Esophagus squamous epithelium (tissue), 5 donors: ENCODE measurements at regions not wholly inside any gene's neighbourhood (a gene's known extent, or its start where the extent isn't known, plus 50 kb on each side); places are given as distances from the start of the nearest gene placed in this dataset.

Source experiments
- DNase-seq: peaks from one replicate; lab custom pipeline; 2025; lab: John Stamatoyannopoulos, UW
- H3K27ac ChIP-seq, 4 donors: fragments of 200-600 bp; sonication (generic); one replicate each; pipeline ENCODE4 v1.5.1; 2016 to 2019; ENCODE audit warnings: mild to moderate bottlenecking in 1 of 4
- H3K27me3 ChIP-seq, 4 donors: fragments of 200-600 bp; sonication (generic); 1 replicate in 3 of 4; 2 replicates in 1 of 4; pipeline versions ENCODE4 v1.5.1 to v1.6.0; 2017 to 2021; ENCODE audit warnings: antibody characterized with exemption in 1 of 4
- H3K36me3 ChIP-seq, 3 donors: fragments of 200-600 bp; sonication (generic); one replicate each; pipeline ENCODE4 v1.5.1; 2016 to 2019
- H3K4me1 ChIP-seq, 3 donors: fragments of 200-600 bp; sonication (generic); one replicate each; pipeline ENCODE4 v1.5.1; 2017 to 2019
- H3K4me3 ChIP-seq, 4 donors: fragments of 200-600 bp; sonication (generic); 1 replicate in 3 of 4; 2 replicates in 1 of 4; pipeline ENCODE4 v1.5.1; 2016 to 2019; ENCODE audit warnings: mild to moderate bottlenecking in 2 of 4, moderate library complexity in 1 of 4
- H3K9me3 ChIP-seq, 3 donors: fragments of 200-600 bp; sonication (generic); one replicate each; pipeline ENCODE4 v1.5.1; 2016 to 2019
- POLR2A ChIP-seq, 4 donors: fragments of 450-650 bp; IDR thresholded peaks; one replicate each; pipeline ENCODE4 v1.6.1; 2017; ENCODE audit warnings: antibody characterized with exemption in 4 of 4, mild to moderate bottlenecking in 4 of 4, moderate library complexity in 3 of 4
- WGBS, 2 donors: methylation state at CpG; one replicate each; pipeline ENCODE4 v1.1.5; 2018; 5-methylcytosine and 5-hydroxymethylcytosine counted together
- intact Hi-C: fragments of 100-400 bp; cut with DNase I; formaldehyde crosslinking; loops from one replicate; pipeline ENCODE4 v1.15.0; 2022
- TF ChIP-seq, protein P1 (sequence below), 6 experiments: fragments of 450-650 bp in 4 of 6; fragments of 200-600 bp in 2 of 6; sonication (generic) in 2 of 6; IDR thresholded peaks; one replicate each; pipeline ENCODE4 v1.5.1; 2016 to 2019; ENCODE audit warnings: antibody characterized with exemption in 6 of 6, mild to moderate bottlenecking in 4 of 6, moderate library complexity in 4 of 6
- donor health status: DM: yes; HTN: yes; CAD: no.

DNA sequence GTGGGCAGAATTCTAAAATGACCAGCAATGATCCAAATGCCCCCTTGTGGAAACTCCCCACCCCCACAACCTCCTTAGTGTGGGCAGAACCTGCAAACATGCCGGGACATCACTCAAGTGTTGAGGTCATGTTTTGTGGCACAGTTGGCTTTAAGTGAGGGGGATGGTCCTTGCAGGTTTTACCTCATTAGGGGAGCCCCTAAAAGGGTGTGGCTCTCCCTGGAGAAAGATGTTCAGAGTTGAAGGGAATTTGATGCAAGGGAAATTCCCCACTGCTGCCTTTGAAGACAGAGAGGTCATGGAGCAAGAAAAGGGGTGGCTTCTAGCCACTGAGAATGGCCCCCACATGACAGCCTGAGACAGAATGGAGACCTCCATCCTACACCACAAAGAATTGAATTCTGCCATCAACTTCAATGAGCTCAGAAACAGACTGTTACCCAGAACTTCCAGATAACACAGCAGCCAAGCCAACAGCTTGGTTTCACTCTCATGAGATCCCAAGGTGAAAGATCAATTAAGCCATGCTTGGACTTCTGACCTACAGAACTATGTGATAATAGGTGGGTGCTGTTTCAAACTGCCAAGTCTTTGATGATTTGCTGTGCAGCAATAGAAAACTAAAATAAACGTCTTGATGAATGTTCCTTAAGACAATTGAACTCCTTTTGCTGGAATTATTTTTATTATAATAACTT lies 103.4 kb downstream of the MED10 start:
- Histone ChIP-seq H3K36me3 (no peaks in the 10 kb centered on the region), H3K27ac (no peak overlapping the region), H3K9me3 (no peaks in the 10 kb centered on the region), H3K4me3 (no peak overlapping the region), H3K27me3 (no peaks in the 10 kb centered on the region), H3K4me1 (no peaks in the 10 kb centered on the region)
- intact Hi-C loops: no loop called here
- no peak for DNase-seq
- 39 to 76% methylated on average over 2 of the region's 2 CpGs for WGBS, 2 donors
- TF ChIP-seq POLR2A (IDR thresholded peaks at IDR 0.05): no peak
- TF ChIP-seq, protein P1, sequence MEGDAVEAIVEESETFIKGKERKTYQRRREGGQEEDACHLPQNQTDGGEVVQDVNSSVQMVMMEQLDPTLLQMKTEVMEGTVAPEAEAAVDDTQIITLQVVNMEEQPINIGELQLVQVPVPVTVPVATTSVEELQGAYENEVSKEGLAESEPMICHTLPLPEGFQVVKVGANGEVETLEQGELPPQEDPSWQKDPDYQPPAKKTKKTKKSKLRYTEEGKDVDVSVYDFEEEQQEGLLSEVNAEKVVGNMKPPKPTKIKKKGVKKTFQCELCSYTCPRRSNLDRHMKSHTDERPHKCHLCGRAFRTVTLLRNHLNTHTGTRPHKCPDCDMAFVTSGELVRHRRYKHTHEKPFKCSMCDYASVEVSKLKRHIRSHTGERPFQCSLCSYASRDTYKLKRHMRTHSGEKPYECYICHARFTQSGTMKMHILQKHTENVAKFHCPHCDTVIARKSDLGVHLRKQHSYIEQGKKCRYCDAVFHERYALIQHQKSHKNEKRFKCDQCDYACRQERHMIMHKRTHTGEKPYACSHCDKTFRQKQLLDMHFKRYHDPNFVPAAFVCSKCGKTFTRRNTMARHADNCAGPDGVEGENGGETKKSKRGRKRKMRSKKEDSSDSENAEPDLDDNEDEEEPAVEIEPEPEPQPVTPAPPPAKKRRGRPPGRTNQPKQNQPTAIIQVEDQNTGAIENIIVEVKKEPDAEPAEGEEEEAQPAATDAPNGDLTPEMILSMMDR (IDR thresholded peaks at IDR 0.05): no peak

DNA sequence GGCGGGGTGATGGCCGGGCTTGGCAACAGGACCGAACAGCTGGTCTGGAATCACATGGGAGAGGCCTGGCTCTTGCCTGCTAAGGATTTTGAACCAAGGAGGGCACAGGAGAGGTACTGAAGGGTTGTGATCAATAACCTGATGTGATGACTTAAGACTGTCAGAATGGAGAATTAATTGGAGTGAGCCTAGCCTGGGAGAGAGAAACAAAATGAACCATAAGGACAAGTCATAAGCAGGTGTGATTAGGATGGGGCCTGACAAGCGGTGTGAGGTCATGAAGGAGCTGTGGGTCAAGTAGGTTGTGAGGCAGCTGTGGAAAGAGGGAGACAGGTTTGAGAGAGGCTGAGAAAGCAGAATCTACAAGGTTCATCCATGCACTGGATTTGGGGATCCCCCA lies 104.6 kb downstream of the MED10 start:
- H3K9me3 ChIP-seq: no peaks in the 10 kb centered on the region
- no peak for DNase-seq
- TF ChIP-seq, protein P1 (IDR thresholded peaks at IDR 0.05): no peak
- intact Hi-C loops: no loop called here
- H3K4me1 ChIP-seq: no peaks in the 10 kb centered on the region
- H3K36me3 ChIP-seq: no peaks in the 10 kb centered on the region
- no peak overlapping the region for H3K27ac ChIP-seq
- 60 to 84% methylated on average over 4 of the region's 4 CpGs for WGBS, 2 donors
- H3K27me3 ChIP-seq: no peaks in the 10 kb centered on the region
- no peak overlapping the region for H3K4me3 ChIP-seq

DNA sequence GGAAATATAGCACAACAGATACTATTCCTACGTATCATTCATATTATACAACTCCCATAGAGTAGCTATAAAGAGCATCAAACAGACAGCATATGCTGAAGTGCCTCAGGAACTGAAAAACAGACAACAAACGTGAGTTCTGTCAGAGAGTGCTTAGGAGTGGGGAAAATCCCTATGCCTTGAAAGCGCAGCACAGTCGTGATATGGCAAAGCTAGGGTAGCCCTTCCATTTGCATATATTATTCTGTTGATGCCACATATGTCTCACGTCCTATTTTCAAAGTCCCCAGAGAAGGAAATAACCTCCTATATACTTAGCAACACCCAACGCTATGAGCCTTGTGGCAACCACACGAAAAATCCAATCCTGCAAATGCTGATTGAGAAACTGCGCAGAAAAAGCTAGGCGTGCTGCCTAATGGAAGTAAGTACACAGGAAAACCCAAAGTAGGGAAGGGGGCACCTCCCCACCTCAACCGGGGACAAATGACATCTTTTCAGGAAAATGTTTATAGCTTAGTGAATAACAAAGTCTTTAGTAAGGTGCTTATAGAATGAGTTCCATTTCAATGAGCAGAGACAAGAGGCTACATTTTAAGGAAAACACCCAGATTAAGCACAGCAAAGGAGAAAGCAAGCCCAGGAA lies 105.1 kb downstream of the MED10 start:
- no peaks in the 10 kb centered on the region for H3K9me3 ChIP-seq
- H3K27me3 ChIP-seq: no peaks in the 10 kb centered on the region
- H3K4me1 ChIP-seq: no peaks in the 10 kb centered on the region
- H3K4me3 ChIP-seq: no peak overlapping the region
- H3K27ac ChIP-seq: no peak overlapping the region
- no peak for DNase-seq
- TF ChIP-seq, protein P1 (IDR thresholded peaks at IDR 0.05): no peak
- TF ChIP-seq POLR2A (IDR thresholded peaks at IDR 0.05): no peak
- no peaks in the 10 kb centered on the region for H3K36me3 ChIP-seq
- intact Hi-C loops: no loop called here
- 63 to 87% methylated on average over 10 of the region's 10 CpGs for WGBS, 2 donors

DNA sequence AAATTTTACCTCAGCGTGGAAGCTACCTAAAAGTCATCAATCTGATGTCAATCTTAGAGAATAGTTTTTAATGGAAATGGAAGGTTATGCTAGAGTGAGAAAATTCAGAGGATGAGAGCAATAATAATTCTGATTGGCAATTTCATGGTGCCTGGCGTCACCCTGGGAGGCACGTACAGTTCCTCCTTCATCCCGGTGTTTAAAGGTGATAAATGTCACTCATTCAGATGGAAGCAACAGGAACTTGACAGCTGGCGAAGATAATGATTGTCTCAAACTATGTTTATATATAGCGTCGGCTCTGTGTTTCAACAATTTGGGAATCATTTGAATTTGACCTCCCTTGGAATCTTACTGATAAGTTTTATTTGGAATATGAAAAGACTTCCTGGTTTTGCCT lies 108.4 kb downstream of the MED10 start:
- intact Hi-C loops: no loop called here
- Histone ChIP-seq H3K4me1 (no peaks in the 10 kb centered on the region), H3K9me3 (no peaks in the 10 kb centered on the region), H3K36me3 (no peaks in the 10 kb centered on the region), H3K27ac (no peak overlapping the region), H3K27me3 (no peaks in the 10 kb centered on the region), H3K4me3 (no peak overlapping the region)
- TF ChIP-seq POLR2A (IDR thresholded peaks at IDR 0.05): no peak
- TF ChIP-seq, protein P1 (IDR thresholded peaks at IDR 0.05): no peak
- 70 to 84% methylated on average over 7 of the region's 7 CpGs for WGBS, 2 donors
- DNase-seq: no peak

DNA sequence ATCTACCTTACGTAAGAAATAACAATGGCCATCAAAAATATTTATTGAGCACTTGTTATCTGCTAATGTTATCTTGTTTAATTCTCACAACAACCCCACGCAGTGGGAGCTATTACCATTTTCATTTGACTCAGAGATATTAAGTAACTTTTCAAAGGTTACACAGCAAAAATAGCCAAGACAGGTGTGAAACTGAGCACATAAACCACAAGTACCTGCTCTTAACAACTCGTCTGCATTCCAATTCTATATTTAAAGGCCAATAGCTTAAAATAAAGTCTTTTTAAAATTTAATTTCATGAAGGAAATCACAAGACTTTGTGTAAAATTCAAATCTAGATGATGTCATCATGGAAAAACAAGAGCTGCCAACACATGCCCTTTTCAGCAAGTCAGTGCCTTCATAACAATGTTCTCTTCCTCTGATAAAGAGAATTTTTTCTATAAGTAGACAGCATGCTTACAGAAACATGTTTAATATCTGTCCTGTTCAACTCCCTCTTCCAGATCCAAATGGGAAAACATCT lies 111.6 kb downstream of the MED10 start:
- no peaks in the 10 kb centered on the region for H3K27me3 ChIP-seq
- peaks cover 0 to 2% (median 0%) of the 10 kb centered on the region in 3 donors for H3K4me1 ChIP-seq
- TF ChIP-seq POLR2A (IDR thresholded peaks at IDR 0.05): no peak
- TF ChIP-seq, protein P1 (IDR thresholded peaks at IDR 0.05): no peak
- no peaks in the 10 kb centered on the region for H3K36me3 ChIP-seq
- WGBS, 2 donors: 59 to 67% methylated on average over 3 of the region's 3 CpGs
- H3K4me3 ChIP-seq: no peak overlapping the region
- H3K27ac ChIP-seq: no peak overlapping the region
- no peak for DNase-seq
- intact Hi-C loops: no loop called here
- no peaks in the 10 kb centered on the region for H3K9me3 ChIP-seq
